ENCODE measurements at regions not wholly inside any gene's neighbourhood (a gene's known extent, or its start where the extent isn't known, plus 50 kb on each side); places are given as distances from the start of the nearest gene placed in this dataset.
"Not testable (repeated sequence)": the region's sequence is repeated elsewhere in the genome, so short reads cannot be mapped to it uniquely, and the experiment has no call there.

GRCh38 chr17:64718058-64718457, 56.0 kb upstream of the SMURF2 start:
- ATAC-seq (no peak), FAIRE-seq (no peak), DNase-seq (no peak)
- H3K4me1 ChIP-seq: no peaks in the 10 kb centered on the region
- intact Hi-C loops (cut with DNase I): no loop called here
- no peak overlapping the region for H3K27ac ChIP-seq
- H3K27me3 ChIP-seq: no peaks in the 10 kb centered on the region
- H3K9me3 ChIP-seq: no peaks in the 10 kb centered on the region
- no peak overlapping the region for H3K4me3 ChIP-seq
- no peak for TF ChIP-seq CTCF (IDR thresholded peaks at IDR 0.05)
- whole genome bisulfite sequencing, 2 donors: 76 to 84% methylated on average over 1 of the region's 1 CpG
- no peaks in the 10 kb centered on the region for H3K36me3 ChIP-seq

DNA sequence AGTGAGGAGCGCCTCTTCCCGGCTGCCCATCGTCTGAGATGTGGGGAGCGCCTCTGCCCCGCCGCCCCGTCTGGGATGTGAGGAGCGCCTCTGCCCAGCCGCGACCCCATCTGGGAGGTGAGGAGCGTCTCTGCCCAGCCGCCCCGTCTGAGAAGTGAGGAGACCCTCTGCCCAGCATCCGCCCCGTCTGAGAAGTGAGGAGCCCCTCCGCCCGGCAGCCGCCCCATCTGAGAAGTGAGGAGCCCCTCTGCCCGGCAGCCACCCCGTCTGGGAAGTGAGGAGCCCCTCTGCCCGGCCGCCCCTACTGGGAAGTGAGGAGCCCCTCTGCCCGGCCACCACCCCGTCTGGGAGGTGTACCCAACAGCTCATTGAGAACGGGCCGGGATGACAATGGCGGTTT, 54.4 kb upstream of the SMURF2 start:
- H3K27ac ChIP-seq; FAIRE-seq; H3K4me3 ChIP-seq; DNase-seq; H3K27me3 ChIP-seq; ATAC-seq; H3K36me3 ChIP-seq; H3K4me1 ChIP-seq; H3K9me3 ChIP-seq; intact Hi-C loops (cut with DNase I): not testable (repeated sequence)
- WGBS, 2 donors: 91 to 97% methylated on average over 14 to 24 of the region's 27 CpGs

- H3K4me1 ChIP-seq; DNase-seq; H3K9me3 ChIP-seq; H3K4me3 ChIP-seq; intact Hi-C loops (cut with DNase I); H3K27me3 ChIP-seq; H3K36me3 ChIP-seq; H3K27ac ChIP-seq; FAIRE-seq: not testable (repeated sequence)
- 70 to 73% methylated on average over 7 of the region's 7 CpGs for WGBS, 2 donors
- peak in 2 of 4 donors; percentile 47 to 52 for ATAC-seq
These were observed 51.7 kb upstream of the SMURF2 start for GRCh38 chr17:64713786-64714185.

- 59 to 64% methylated on average over 10 of the region's 11 CpGs for WGBS, 2 donors
- FAIRE-seq; H3K9me3 ChIP-seq; H3K27ac ChIP-seq; H3K27me3 ChIP-seq; intact Hi-C loops (cut with DNase I); DNase-seq; H3K4me3 ChIP-seq; H3K36me3 ChIP-seq; H3K4me1 ChIP-seq: not testable (repeated sequence)
- ATAC-seq: peak in 1 of 4 donors; percentile 20
These were observed 50.6 kb upstream of the SMURF2 start for GRCh38 chr17:64712557-64713351.

Small RNAs in the stretch of these regions (microRNA-seq; reads per million reads assigned to microRNA genes)
- 0 reads per million in 2 donors for gene MIR6080
